GM18507 (cell line): ENCODE measurements at regions not wholly inside any gene's neighbourhood (a gene's known extent, or its start where the extent isn't known, plus 50 kb on each side); places are given as distances from the start of the nearest gene placed in this dataset.

Source experiments
- DNase-seq: peaks from one replicate; pipeline ENCODE4 v3.0.0; 2011; ENCODE audit warnings: low read depth; ENCODE audit not compliant: insufficient read length; ENCODE audit errors: extremely low spot score
- FAIRE-seq: peaks from 2 replicates; lab custom pipeline; 2011; peaks lifted over from hg19 to GRCh38; lab: Jason Lieb, UNC

- DNase-seq (no peak), FAIRE-seq (no peak)
Observed at GRCh38 chr5:3997670-3998069, 402.0 kb downstream of the IRX1 start.

GRCh38 chr5:3999929-4000328 is 404.3 kb downstream of the IRX1 start:
- FAIRE-seq (no peak), DNase-seq (no peak)

GRCh38 chr5:4001004-4001403 is 405.4 kb downstream of the IRX1 start:
- FAIRE-seq = no peak

GRCh38 chr5:4001758-4002533 is 406.3 kb downstream of the IRX1 start:
- FAIRE-seq = no peak
- DNase-seq = no peak

More at GRCh38 chr5:4001004-4001403, 405.4 kb downstream of the IRX1 start:
- no peak for DNase-seq

GRCh38 chr5:4005335-4005734 is 409.7 kb downstream of the IRX1 start:
- DNase-seq (no peak), FAIRE-seq (no peak)

- no peak for FAIRE-seq
Observed at GRCh38 chr5:4007001-4007400, 411.4 kb downstream of the IRX1 start.

GRCh38 chr5:4011943-4012342 is 416.3 kb downstream of the IRX1 start:
- DNase-seq (no peak), FAIRE-seq (no peak)

More at GRCh38 chr5:4007001-4007400, 411.4 kb downstream of the IRX1 start:
- no peak for DNase-seq

GRCh38 chr5:4013106-4013898 is 417.7 kb downstream of the IRX1 start:
- DNase-seq (no peak), FAIRE-seq (no peak)

- FAIRE-seq = no peak
- no peak for DNase-seq
Observed at GRCh38 chr5:4015709-4016108, 420.1 kb downstream of the IRX1 start.

GRCh38 chr5:4017076-4017803 is 421.6 kb downstream of the IRX1 start:
- no peak for FAIRE-seq
- DNase-seq = no peak

GRCh38 chr5:4018007-4018406 is 422.4 kb downstream of the IRX1 start:
- DNase-seq = no peak
- no peak for FAIRE-seq

GRCh38 chr5:4019009-4019769 is 423.6 kb downstream of the IRX1 start:
- DNase-seq (no peak), FAIRE-seq (no peak)

- DNase-seq (no peak), FAIRE-seq (no peak)
Observed at GRCh38 chr5:4019841-4020240, 424.2 kb downstream of the IRX1 start.

GRCh38 chr5:4020400-4020799 is 424.8 kb downstream of the IRX1 start:
- no peak for FAIRE-seq

GRCh38 chr5:4022056-4022670 is 426.5 kb downstream of the IRX1 start:
- no peak for FAIRE-seq

More at GRCh38 chr5:4020400-4020799, 424.8 kb downstream of the IRX1 start:
- DNase-seq = no peak

GRCh38 chr5:4023091-4023752 is 427.6 kb downstream of the IRX1 start:
- FAIRE-seq = no peak
- DNase-seq = no peak

More at GRCh38 chr5:4022056-4022670, 426.5 kb downstream of the IRX1 start:
- no peak for DNase-seq

GRCh38 chr5:4023753-4024335 is 428.2 kb downstream of the IRX1 start:
- DNase-seq (no peak), FAIRE-seq (no peak)

GRCh38 chr5:4027088-4027734 is 431.6 kb downstream of the IRX1 start:
- FAIRE-seq (no peak), DNase-seq (no peak)
